AG09309 (cell line): ENCODE measurements at regions not wholly inside any gene's neighbourhood (a gene's known extent, or its start where the extent isn't known, plus 50 kb on each side); places are given as distances from the start of the nearest gene placed in this dataset.
A peak's percentile ranks its signal among the peaks of the same experiment; 100 is the strongest.
"Not testable (repeated sequence)": the region's sequence is repeated elsewhere in the genome, so short reads cannot be mapped to it uniquely, and the experiment has no call there.

Experiments used
- DNase-seq: peaks from one replicate; pipeline ENCODE4 v3.0.0-alpha.2; 2010; ENCODE audit warnings: low read depth
- H3K4me3 ChIP-seq: 2 replicates; pipeline ENCODE4 v1.5.1; 2011; ENCODE audit warnings: mild to moderate bottlenecking, low read depth, low read length, moderate library complexity; ENCODE audit not compliant: control insufficient read depth
- CTCF ChIP-seq: IDR thresholded peaks from 2 replicates; pipeline ENCODE4 v1.5.1; 2011; ENCODE audit warnings: mild to moderate bottlenecking, low read depth, low read length, inconsistent platforms; ENCODE audit not compliant: insufficient read depth, control insufficient read depth; ENCODE audit errors: missing control alignments

GRCh38 chr6:6942831-6943230 is 164.9 kb upstream of the RREB1 start:
- no peak overlapping the region for H3K4me3 ChIP-seq
- no peak for TF ChIP-seq CTCF
- DNase-seq, result peak; percentile 46

DNA sequence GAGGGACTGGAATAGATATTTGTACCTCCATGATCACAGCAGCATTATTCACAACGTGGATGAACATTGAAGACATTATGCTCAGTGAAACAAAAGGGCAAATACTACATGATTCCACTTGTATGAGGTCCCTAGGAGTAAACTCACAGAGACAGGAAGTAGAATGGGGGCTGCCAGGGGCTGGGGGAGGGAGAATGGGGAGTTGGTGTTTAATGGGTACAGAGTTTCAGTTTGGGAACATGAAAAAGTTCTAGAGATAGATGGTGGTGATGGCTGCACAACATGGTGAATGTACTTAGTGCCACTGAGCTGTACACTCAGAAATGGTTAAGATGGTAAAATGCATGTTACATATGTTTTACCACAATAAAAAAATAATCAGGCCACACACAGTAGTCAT is 164.3 kb upstream of the RREB1 start:
- no peak overlapping the region for H3K4me3 ChIP-seq
- TF ChIP-seq CTCF, result no peak
- no peak for DNase-seq

GRCh38 chr6:6946206-6947155 is 161.3 kb upstream of the RREB1 start:
- H3K4me3 ChIP-seq, result no peak overlapping the region
- no peak for TF ChIP-seq CTCF

DNA sequence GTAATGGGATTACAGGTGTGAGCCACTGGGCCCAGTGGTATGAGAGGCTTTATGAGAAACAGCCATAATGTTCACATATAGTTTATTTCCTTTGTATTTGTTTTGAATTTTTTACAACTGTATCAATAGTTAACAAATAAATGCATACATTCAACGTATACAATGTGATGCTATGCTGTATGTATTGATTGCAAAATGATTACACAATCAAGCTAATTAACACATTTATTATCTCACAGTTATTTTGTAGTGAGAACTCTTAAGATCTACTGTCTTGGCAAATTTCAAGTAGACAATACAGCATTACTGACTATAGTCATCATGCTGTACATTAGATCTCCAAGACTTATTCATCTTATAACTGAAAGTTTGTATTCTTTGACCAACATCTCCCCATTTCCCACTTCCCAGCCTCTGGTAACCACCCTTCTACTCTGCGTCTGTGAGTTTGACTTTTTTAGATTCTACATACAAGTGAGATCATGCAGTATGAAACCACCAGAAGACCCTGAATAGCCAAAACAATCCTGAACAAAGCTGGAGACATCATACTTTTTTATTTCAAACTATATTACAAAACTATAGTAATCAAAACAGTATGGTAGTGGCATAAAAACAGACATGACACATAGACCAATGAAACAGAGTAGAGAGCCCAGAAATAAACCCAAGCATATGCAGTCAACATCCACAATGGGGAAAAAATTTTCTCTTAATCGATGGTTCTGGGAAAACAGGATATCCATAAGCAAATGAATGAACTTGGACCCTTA is 157.2 kb upstream of the RREB1 start:
- no peak overlapping the region for H3K4me3 ChIP-seq
- TF ChIP-seq CTCF, result no peak
- no peak for DNase-seq

More at GRCh38 chr6:6946206-6947155, 161.3 kb upstream of the RREB1 start:
- no peak for DNase-seq

DNA sequence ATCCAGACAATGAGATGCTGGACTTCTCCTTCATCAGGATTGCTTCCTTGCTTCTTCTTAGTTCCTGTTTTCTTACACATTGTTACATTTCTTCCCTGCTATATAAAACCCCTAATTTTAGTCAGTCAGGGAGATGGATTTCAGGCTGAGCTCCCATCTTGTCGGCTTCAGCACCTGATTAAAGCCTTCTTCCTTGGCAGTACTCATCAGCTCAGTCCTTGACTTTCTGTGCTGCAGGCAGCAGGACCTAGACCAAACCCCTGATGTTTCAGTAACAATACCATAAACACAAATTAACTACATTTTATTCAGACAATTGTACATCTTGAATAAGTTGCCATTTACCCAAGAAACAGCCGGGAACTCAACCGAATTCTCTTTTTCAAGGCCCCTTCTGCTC is 156.4 kb upstream of the RREB1 start:
- TF ChIP-seq CTCF, result no peak
- DNase-seq, result no peak

DNA sequence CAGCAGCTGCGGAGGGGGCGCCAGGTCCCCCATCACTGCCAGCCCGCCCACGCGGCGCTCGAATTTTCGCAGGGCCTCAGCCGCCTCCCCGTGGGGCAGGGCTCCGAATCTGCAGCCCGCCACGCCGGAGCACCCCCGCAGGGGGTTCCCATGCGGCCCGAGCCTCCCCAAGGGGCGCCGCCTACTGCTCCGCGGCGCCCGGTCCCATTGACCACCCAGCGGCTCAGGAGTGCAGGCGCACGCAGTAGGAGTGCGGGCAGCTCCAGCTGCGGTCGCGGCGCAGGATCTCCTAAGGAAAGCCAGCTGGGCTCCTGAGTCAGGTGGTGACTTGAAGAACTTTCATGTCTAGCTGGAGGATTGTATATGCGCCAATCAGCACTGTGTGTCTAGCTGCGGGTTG is 155.3 kb upstream of the RREB1 start:
- no peak for DNase-seq
- H3K4me3 ChIP-seq, result no peak overlapping the region
- no peak for TF ChIP-seq CTCF

More for the DNA sequence above, 156.4 kb upstream of the RREB1 start:
- no peak overlapping the region for H3K4me3 ChIP-seq

- DNase-seq, result not testable (repeated sequence)
Observed at GRCh38 chr6:6952927-6953326, 154.8 kb upstream of the RREB1 start.

More at GRCh38 chr6:6952927-6953326, 154.8 kb upstream of the RREB1 start:
- not testable (repeated sequence) for H3K4me3 ChIP-seq
